Breast epithelium (tissue), 4 donors: ENCODE measurements at regions not wholly inside any gene's neighbourhood (a gene's known extent, or its start where the extent isn't known, plus 50 kb on each side); places are given as distances from the start of the nearest gene placed in this dataset.

Experiments
- DNase-seq, 2 donors: peaks; one replicate each; pipeline ENCODE4 v3.0.0-alpha.2; 2019; ENCODE audit warnings: low spot score in 2 of 2
- H3K27ac ChIP-seq, 2 donors: fragments of 200-600 bp; sonication (generic) in 1 of 2; one replicate each; pipeline ENCODE4 v1.5.1; 2016 to 2019; ENCODE audit warnings: mild to moderate bottlenecking in 1 of 2
- H3K27me3 ChIP-seq, 2 donors: fragments of 200-600 bp; sonication (generic) in 1 of 2; one replicate each; pipeline versions ENCODE4 v1.5.1 to v1.6.0; 2017 to 2019; ENCODE audit warnings: control low read depth in 1 of 2, mild to moderate bottlenecking in 1 of 2
- H3K36me3 ChIP-seq: fragments of 200-600 bp; one replicate; pipeline ENCODE4 v1.5.1; 2019
- H3K4me1 ChIP-seq, 2 donors: fragments of 200-600 bp; sonication (generic); one replicate each; pipeline ENCODE4 v1.5.1; 2016 to 2019; ENCODE audit warnings: control low read depth in 1 of 2
- H3K4me3 ChIP-seq, 3 donors: fragments of 200-600 bp; sonication (generic); 1 replicate in 2 of 3; 2 replicates in 1 of 3; pipeline ENCODE4 v1.5.1; 2016 to 2019; ENCODE audit warnings: mild to moderate bottlenecking in 3 of 3, moderate library complexity in 2 of 3
- H3K9me3 ChIP-seq, 2 donors: fragments of 200-600 bp; sonication (generic) in 1 of 2; one replicate each; pipeline ENCODE4 v1.5.1; 2016 to 2019; ENCODE audit warnings: control low read depth in 1 of 2
- CTCF ChIP-seq, 3 donors: fragments of 450-650 bp; IDR thresholded peaks; one replicate each; pipeline ENCODE4 v1.5.1; 2016 to 2017; ENCODE audit warnings: antibody characterized with exemption in 3 of 3, mild to moderate bottlenecking in 3 of 3, moderate library complexity in 3 of 3
- POLR2A ChIP-seq: fragments of 450-650 bp; IDR thresholded peaks from one replicate; pipeline ENCODE4 v1.6.1; 2016; ENCODE audit warnings: antibody characterized with exemption, mild to moderate bottlenecking, moderate library complexity
- POLR2AphosphoS5 ChIP-seq, 3 donors: sonication (generic); formaldehyde crosslinking; IDR thresholded peaks; one replicate each; pipeline ENCODE4 v1.6.1; 2017; ENCODE audit warnings: antibody characterized with exemption in 3 of 3
- intact Hi-C: fragments of 100-400 bp; cut with DNase I; formaldehyde crosslinking; loops from one replicate; pipeline ENCODE4 v1.15.1; 2023; ENCODE audit warnings: low total_unique reads

- TF ChIP-seq CTCF (IDR thresholded peaks at IDR 0.05) (no peak), POLR2AphosphoS5 (IDR thresholded peaks at IDR 0.05) (no peak), POLR2A (no peak)
- intact Hi-C loops, result no loop called here
- H3K36me3 ChIP-seq, result no peaks in the 10 kb centered on the region
- no peak overlapping the region for H3K27ac ChIP-seq
- H3K4me3 ChIP-seq, result no peak overlapping the region
- DNase-seq, result no peak
- no peaks in the 10 kb centered on the region for H3K4me1 ChIP-seq
- no peaks in the 10 kb centered on the region for H3K27me3 ChIP-seq
- no peaks in the 10 kb centered on the region for H3K9me3 ChIP-seq
Measured at GRCh38 chr5:107058803-107059202, 611.9 kb downstream of the EFNA5 start.

GRCh38 chr5:107058235-107058634 is 612.5 kb downstream of the EFNA5 start:
- H3K9me3 ChIP-seq, result no peaks in the 10 kb centered on the region
- no peak overlapping the region for H3K4me3 ChIP-seq
- no peak overlapping the region for H3K27ac ChIP-seq
- no peaks in the 10 kb centered on the region for H3K27me3 ChIP-seq
- no peaks in the 10 kb centered on the region for H3K4me1 ChIP-seq
- no peaks in the 10 kb centered on the region for H3K36me3 ChIP-seq
- intact Hi-C loops, result no loop called here
- TF ChIP-seq POLR2AphosphoS5 (IDR thresholded peaks at IDR 0.05) (no peak), CTCF (IDR thresholded peaks at IDR 0.05) (no peak), POLR2A (no peak)
- DNase-seq, result no peak

GRCh38 chr5:107056278-107056677 is 614.5 kb downstream of the EFNA5 start:
- intact Hi-C loops, result no loop called here
- H3K36me3 ChIP-seq, result no peaks in the 10 kb centered on the region
- H3K27me3 ChIP-seq, result no peaks in the 10 kb centered on the region
- H3K9me3 ChIP-seq, result no peaks in the 10 kb centered on the region
- no peak overlapping the region for H3K4me3 ChIP-seq
- no peak overlapping the region for H3K27ac ChIP-seq
- no peak for TF ChIP-seq POLR2A
- no peak for TF ChIP-seq CTCF (IDR thresholded peaks at IDR 0.05)
- no peak for TF ChIP-seq POLR2AphosphoS5 (IDR thresholded peaks at IDR 0.05)
- no peak for DNase-seq
- no peaks in the 10 kb centered on the region for H3K4me1 ChIP-seq

GRCh38 chr5:107047048-107047447 is 623.7 kb downstream of the EFNA5 start:
- DNase-seq, result no peak
- no peaks in the 10 kb centered on the region for H3K4me1 ChIP-seq
- H3K27me3 ChIP-seq, result no peaks in the 10 kb centered on the region
- no peak overlapping the region for H3K4me3 ChIP-seq
- intact Hi-C loops, result loop anchor here (5.0 kb wide), 1 partner anchor 370 kb away; no protein-coding TSS in a partner anchor
- H3K36me3 ChIP-seq, result no peaks in the 10 kb centered on the region
- TF ChIP-seq POLR2AphosphoS5 (IDR thresholded peaks at IDR 0.05), result no peak
- TF ChIP-seq CTCF (IDR thresholded peaks at IDR 0.05), result no peak
- no peak for TF ChIP-seq POLR2A
- H3K9me3 ChIP-seq, result no peaks in the 10 kb centered on the region
- no peak overlapping the region for H3K27ac ChIP-seq

GRCh38 chr5:107043665-107044064 is 627.1 kb downstream of the EFNA5 start:
- Histone ChIP-seq H3K4me1 (no peaks in the 10 kb centered on the region), H3K4me3 (no peak overlapping the region), H3K27me3 (no peaks in the 10 kb centered on the region), H3K9me3 (no peaks in the 10 kb centered on the region), H3K36me3 (no peaks in the 10 kb centered on the region), H3K27ac (no peak overlapping the region)
- TF ChIP-seq POLR2AphosphoS5 (IDR thresholded peaks at IDR 0.05) (no peak), POLR2A (no peak), CTCF (IDR thresholded peaks at IDR 0.05) (no peak)
- intact Hi-C loops, result no loop called here
- no peak for DNase-seq
